ENCODE measurements at regions not wholly inside any gene's neighbourhood (a gene's known extent, or its start where the extent isn't known, plus 50 kb on each side); places are given as distances from the start of the nearest gene placed in this dataset.

DNA sequence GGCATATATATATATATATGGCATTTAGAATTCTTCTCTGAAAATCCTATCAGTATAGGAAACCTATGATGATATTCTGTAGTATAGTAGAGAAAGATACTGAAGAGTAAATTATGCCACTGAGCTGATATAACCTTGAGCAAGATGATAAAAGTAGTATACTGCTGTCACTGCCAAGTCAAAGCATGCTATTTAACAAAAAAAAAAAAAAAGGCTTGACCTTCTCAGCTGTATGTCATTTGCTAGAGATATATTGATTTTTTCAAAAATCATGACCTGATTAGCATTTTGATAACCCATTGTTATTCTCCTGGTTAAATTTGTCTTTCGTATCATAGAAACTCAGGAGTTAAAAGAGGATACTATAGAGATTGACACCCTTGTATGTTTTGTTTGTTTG lies 299.4 kb downstream of the ADAMTS20 start:
- TF ChIP-seq CTCF (IDR thresholded peaks at IDR 0.05; ENCODE audit: insufficient read depth, low read depth, low read length) (no peak), EZH2 (IDR thresholded peaks at IDR 0.05; ENCODE audit: insufficient read depth, low read length) (no peak)
